ENCODE measurements at regions not wholly inside any gene's neighbourhood (a gene's known extent, or its start where the extent isn't known, plus 50 kb on each side); places are given as distances from the start of the nearest gene placed in this dataset.

- no peak for DNase-seq (ENCODE audit: low read depth)
- no peak overlapping the region for H3K4me3 ChIP-seq (ENCODE audit: low read depth, low read length)
- TF ChIP-seq MYC (IDR thresholded peaks at IDR 0.05; ENCODE audit: low read depth, low read length) (no peak), CTCF (IDR thresholded peaks at IDR 0.05; ENCODE audit: low read depth, low read length) (no peak), POLR2A (IDR thresholded peaks at IDR 0.05; ENCODE audit: extremely low read depth, insufficient read length) (no peak), MAX (IDR thresholded peaks at IDR 0.05; ENCODE audit: low read depth, low read length) (no peak)
These were observed 316.3 kb upstream of the ECI2 start for GRCh38 chr6:4451718-4452117.

GRCh38 chr6:4451081-4451480 lies 315.7 kb upstream of the ECI2 start:
- DNase-seq (ENCODE audit: low read depth): no peak
- no peak overlapping the region for H3K4me3 ChIP-seq (ENCODE audit: low read depth, low read length)
- TF ChIP-seq MAX (IDR thresholded peaks at IDR 0.05; ENCODE audit: low read depth, low read length) (no peak), CTCF (IDR thresholded peaks at IDR 0.05; ENCODE audit: low read depth, low read length) (no peak)

- TF ChIP-seq CTCF (IDR thresholded peaks at IDR 0.05; ENCODE audit: low read depth, low read length) (no peak), MYC (IDR thresholded peaks at IDR 0.05; ENCODE audit: low read depth, low read length) (no peak), MAX (IDR thresholded peaks at IDR 0.05; ENCODE audit: low read depth, low read length) (no peak), POLR2A (IDR thresholded peaks at IDR 0.05; ENCODE audit: extremely low read depth, insufficient read length) (no peak)
- no peak for DNase-seq (ENCODE audit: low read depth)
- H3K4me3 ChIP-seq (ENCODE audit: low read depth, low read length): no peak overlapping the region
These were observed 314.9 kb upstream of the ECI2 start for GRCh38 chr6:4450237-4450636.

GRCh38 chr6:4449409-4449808 lies 314.0 kb upstream of the ECI2 start:
- TF ChIP-seq POLR2A (IDR thresholded peaks at IDR 0.05; ENCODE audit: extremely low read depth, insufficient read length) (no peak), CTCF (IDR thresholded peaks at IDR 0.05; ENCODE audit: low read depth, low read length) (no peak), MYC (IDR thresholded peaks at IDR 0.05; ENCODE audit: low read depth, low read length) (no peak), MAX (IDR thresholded peaks at IDR 0.05; ENCODE audit: low read depth, low read length) (no peak)
- no peak for DNase-seq (ENCODE audit: low read depth)

GRCh38 chr6:4448841-4449240 lies 313.5 kb upstream of the ECI2 start:
- DNase-seq (ENCODE audit: low read depth): no peak
- TF ChIP-seq CTCF (IDR thresholded peaks at IDR 0.05; ENCODE audit: low read depth, low read length) (no peak), MYC (IDR thresholded peaks at IDR 0.05; ENCODE audit: low read depth, low read length) (no peak), POLR2A (IDR thresholded peaks at IDR 0.05; ENCODE audit: extremely low read depth, insufficient read length) (no peak), MAX (IDR thresholded peaks at IDR 0.05; ENCODE audit: low read depth, low read length) (no peak)
- no peak overlapping the region for H3K4me3 ChIP-seq (ENCODE audit: low read depth, low read length)

More at GRCh38 chr6:4449409-4449808, 314.0 kb upstream of the ECI2 start:
- no peak overlapping the region for H3K4me3 ChIP-seq (ENCODE audit: low read depth, low read length)
